Osteoblast (primary cell): ENCODE measurements at regions not wholly inside any gene's neighbourhood (a gene's known extent, or its start where the extent isn't known, plus 50 kb on each side); places are given as distances from the start of the nearest gene placed in this dataset.
A peak's percentile ranks its signal among the peaks of the same experiment; 100 is the strongest.

Source experiments
- DNase-seq: peaks from one replicate; pipeline ENCODE4 v3.0.0; 2011; ENCODE audit warnings: low spot score, mixed read lengths; ENCODE audit not compliant: insufficient read length; ENCODE audit errors: missing footprints
- H2AFZ ChIP-seq: 2 replicates; pipeline ENCODE4 v1.6.0; 2011; ENCODE audit warnings: mild to moderate bottlenecking, low read length
- H3K27ac ChIP-seq: 2 replicates; pipeline ENCODE4 v1.5.1; 2011; ENCODE audit warnings: mild to moderate bottlenecking, low read depth, low read length, moderate library complexity
- H3K27me3 ChIP-seq: 2 replicates; pipeline ENCODE4 v1.6.0; 2012; ENCODE audit warnings: mild to moderate bottlenecking, control low read depth, inconsistent platforms, low read length, moderate library complexity; ENCODE audit not compliant: insufficient read depth
- H3K36me3 ChIP-seq: 2 replicates; pipeline ENCODE4 v1.5.1; 2011; ENCODE audit warnings: mild to moderate bottlenecking, low read length, control low read depth, moderate library complexity; ENCODE audit not compliant: insufficient read depth
- H3K4me1 ChIP-seq: 2 replicates; pipeline ENCODE4 v1.5.1; 2011; ENCODE audit warnings: mild to moderate bottlenecking, low read length, control low read depth, moderate library complexity; ENCODE audit not compliant: insufficient read depth
- H3K4me2 ChIP-seq: 2 replicates; pipeline ENCODE4 v1.6.0; 2011; ENCODE audit warnings: mild to moderate bottlenecking, low read length; ENCODE audit not compliant: insufficient read depth
- H3K4me3 ChIP-seq: fragments of 200-600 bp; sonication (generic); 3 replicates; pipeline ENCODE4 v1.5.1; 2012; ENCODE audit warnings: mild to moderate bottlenecking, low read length, inconsistent platforms; ENCODE audit not compliant: insufficient read depth
- H3K79me2 ChIP-seq: 2 replicates; pipeline ENCODE4 v1.6.0; 2012; ENCODE audit warnings: mild to moderate bottlenecking, low read length, control low read depth, inconsistent platforms; ENCODE audit not compliant: insufficient read depth
- H3K9me3 ChIP-seq: 2 replicates; pipeline ENCODE4 v1.5.1; 2011; ENCODE audit warnings: low read depth, low read length, control low read depth
- H4K20me1 ChIP-seq: 2 replicates; pipeline ENCODE4 v1.6.0; 2012; ENCODE audit warnings: mild to moderate bottlenecking, low read length, control low read depth; ENCODE audit not compliant: insufficient read depth
- CTCF ChIP-seq: IDR thresholded peaks from 2 replicates; pipeline ENCODE4 v1.5.1; 2011; ENCODE audit warnings: mild to moderate bottlenecking, low read depth, low read length, moderate library complexity; ENCODE audit errors: extremely low read depth

- TF ChIP-seq CTCF = no peak
- H3K36me3 ChIP-seq = no peaks in the 10 kb centered on the region
- no peaks in the 10 kb centered on the region for H3K9me3 ChIP-seq
- H2AFZ ChIP-seq = no peak overlapping the region
- no peaks in the 10 kb centered on the region for H3K79me2 ChIP-seq
- no peak for DNase-seq
- H3K27ac ChIP-seq = no peak overlapping the region
- H3K27me3 ChIP-seq = no peaks in the 10 kb centered on the region
- H3K4me2 ChIP-seq = no peak overlapping the region
- H3K4me1 ChIP-seq = no peaks in the 10 kb centered on the region
- no peak overlapping the region for H3K4me3 ChIP-seq
- H4K20me1 ChIP-seq = no peaks in the 10 kb centered on the region
Observed at GRCh38 chr4:24096603-24097002, 206.8 kb upstream of the PPARGC1A start.

GRCh38 chr4:24094726-24095125, 204.9 kb upstream of the PPARGC1A start:
- no peaks in the 10 kb centered on the region for H3K9me3 ChIP-seq
- no peak overlapping the region for H3K27ac ChIP-seq
- TF ChIP-seq CTCF = no peak

GRCh38 chr4:24093446-24093845, 203.6 kb upstream of the PPARGC1A start:
- no peaks in the 10 kb centered on the region for H3K79me2 ChIP-seq
- H3K4me1 ChIP-seq = peaks cover 3% of the 10 kb centered on the region
- DNase-seq = no peak
- no peaks in the 10 kb centered on the region for H3K9me3 ChIP-seq
- no peak overlapping the region for H3K4me3 ChIP-seq
- no peak overlapping the region for H2AFZ ChIP-seq
- H3K27me3 ChIP-seq = no peaks in the 10 kb centered on the region
- no peak overlapping the region for H3K27ac ChIP-seq
- no peaks in the 10 kb centered on the region for H3K36me3 ChIP-seq
- no peaks in the 10 kb centered on the region for H4K20me1 ChIP-seq
- TF ChIP-seq CTCF = no peak
- no peak overlapping the region for H3K4me2 ChIP-seq

More at GRCh38 chr4:24094726-24095125, 204.9 kb upstream of the PPARGC1A start:
- Histone ChIP-seq H3K4me1 (peaks cover 3% of the 10 kb centered on the region), H2AFZ (no peak overlapping the region), H3K4me3 (no peak overlapping the region), H3K79me2 (no peaks in the 10 kb centered on the region), H3K36me3 (no peaks in the 10 kb centered on the region), H3K27me3 (no peaks in the 10 kb centered on the region), H4K20me1 (no peaks in the 10 kb centered on the region), H3K4me2 (no peak overlapping the region)
- DNase-seq = no peak

GRCh38 chr4:24091639-24092233, 201.9 kb upstream of the PPARGC1A start:
- Histone ChIP-seq H3K4me1 (peaks cover 3% of the 10 kb centered on the region), H3K27ac (no peak overlapping the region), H3K79me2 (no peaks in the 10 kb centered on the region), H3K36me3 (no peaks in the 10 kb centered on the region), H3K9me3 (no peaks in the 10 kb centered on the region), H4K20me1 (no peaks in the 10 kb centered on the region), H3K4me2 (no peak overlapping the region), H2AFZ (peak overlapping the region; percentile 11), H3K4me3 (no peak overlapping the region), H3K27me3 (no peaks in the 10 kb centered on the region)
- TF ChIP-seq CTCF = no peak
- DNase-seq = no peak
